ENCODE measurements at regions not wholly inside any gene's neighbourhood (a gene's known extent, or its start where the extent isn't known, plus 50 kb on each side); places are given as distances from the start of the nearest gene placed in this dataset.
"Not testable (repeated sequence)": the region's sequence is repeated elsewhere in the genome, so short reads cannot be mapped to it uniquely, and the experiment has no call there.

DNA sequence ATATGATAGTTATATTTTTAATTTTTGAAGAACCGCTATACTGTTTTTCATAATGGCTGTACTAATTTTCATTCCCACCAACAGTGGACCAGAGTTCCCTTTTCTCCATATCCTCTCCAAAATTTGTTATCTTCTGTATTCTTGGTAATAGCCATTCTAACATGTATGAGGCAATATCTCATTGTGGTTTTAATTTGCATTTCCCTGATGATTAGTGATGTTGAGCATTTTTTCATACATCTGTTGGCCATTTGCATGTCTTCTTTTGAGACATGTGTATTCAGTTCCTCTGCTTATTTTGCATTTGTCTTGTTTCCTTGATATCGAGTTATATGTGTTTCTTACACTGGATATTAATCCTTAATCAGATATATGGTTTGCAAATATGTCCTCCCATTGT is 770.8 kb upstream of the MBL2 start:
- intact Hi-C loops (cut with micrococcal nuclease), result no loop called here

- intact Hi-C loops (cut with micrococcal nuclease), result no loop called here
Observed at GRCh38 chr10:53537508-53537907, 764.9 kb upstream of the MBL2 start.

- intact Hi-C loops (cut with micrococcal nuclease), result no loop called here
Observed at GRCh38 chr10:53536322-53536721, 763.7 kb upstream of the MBL2 start.

DNA sequence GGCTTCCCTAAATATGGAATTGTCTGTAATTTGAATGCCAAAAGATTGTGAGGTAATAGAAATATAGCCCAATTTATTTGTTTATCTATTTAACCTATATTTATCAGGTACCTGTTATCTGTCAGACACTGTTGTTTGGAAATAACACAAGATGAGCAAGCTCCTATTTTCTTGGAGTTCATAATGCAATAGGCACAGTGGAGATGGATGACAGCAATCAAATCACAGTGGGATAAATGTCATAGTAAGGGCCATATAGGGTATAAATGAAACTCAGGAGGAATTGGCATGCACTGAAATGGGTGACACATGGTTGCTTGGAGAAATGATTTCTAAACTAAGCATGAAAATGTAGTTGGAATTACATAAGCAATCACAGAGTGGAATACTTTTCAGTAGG is 761.8 kb upstream of the MBL2 start:
- intact Hi-C loops (cut with micrococcal nuclease), result no loop called here

- intact Hi-C loops (cut with micrococcal nuclease), result no loop called here
Observed at GRCh38 chr10:53528974-53529373, 756.4 kb upstream of the MBL2 start.

GRCh38 chr10:53521046-53521445 is 748.5 kb upstream of the MBL2 start:
- intact Hi-C loops (cut with micrococcal nuclease), result no loop called here

DNA sequence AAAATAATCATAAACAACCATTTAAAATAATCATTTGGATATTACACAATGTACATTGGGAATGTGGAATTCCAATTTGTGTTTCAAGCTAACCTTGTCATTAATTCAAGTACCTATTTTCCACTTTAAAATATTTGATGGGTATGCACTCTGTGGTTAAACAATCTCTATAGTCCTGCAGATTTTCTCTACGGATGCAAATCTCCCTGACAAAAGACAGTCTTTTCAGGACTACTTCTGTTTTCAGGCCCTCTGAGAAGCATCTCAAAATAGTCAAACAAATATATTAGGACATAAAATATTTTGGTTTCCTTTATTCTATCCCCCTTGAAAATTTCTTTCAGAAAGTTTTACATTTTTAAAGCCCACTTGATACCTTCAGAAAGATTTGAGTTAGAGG is 735.6 kb upstream of the MBL2 start:
- intact Hi-C loops (cut with micrococcal nuclease), result no loop called here

DNA sequence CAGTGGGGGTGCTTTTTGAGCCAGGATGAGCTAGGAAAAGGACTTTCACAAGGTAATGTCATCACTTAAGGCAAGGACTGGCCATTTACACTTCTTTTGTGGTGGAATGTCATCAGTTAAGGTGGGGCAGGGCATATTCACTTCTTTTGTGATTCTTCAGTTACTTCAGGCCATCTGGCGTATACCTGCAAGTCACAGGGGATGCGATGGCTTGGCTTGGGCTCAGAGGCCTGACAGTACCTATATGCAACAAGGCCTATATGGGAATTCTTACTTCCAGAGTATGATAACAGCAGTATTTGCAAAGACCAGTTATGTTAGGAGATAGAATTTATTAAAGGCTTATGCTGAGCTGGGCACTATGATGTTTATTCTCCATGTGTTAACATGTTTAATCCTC is 731.9 kb upstream of the MBL2 start:
- intact Hi-C loops (cut with micrococcal nuclease), result not testable (repeated sequence)

- intact Hi-C loops (cut with micrococcal nuclease), result no loop called here
Observed at GRCh38 chr10:53491774-53492173, 719.2 kb upstream of the MBL2 start.

- intact Hi-C loops (cut with micrococcal nuclease), result no loop called here
Observed at GRCh38 chr10:53490553-53490952, 718.0 kb upstream of the MBL2 start.

GRCh38 chr10:53489335-53490182 is 717.0 kb upstream of the MBL2 start:
- intact Hi-C loops (cut with micrococcal nuclease), result no loop called here

- intact Hi-C loops (cut with micrococcal nuclease), result no loop called here
Observed at GRCh38 chr10:53487019-53487983, 714.7 kb upstream of the MBL2 start.

DNA sequence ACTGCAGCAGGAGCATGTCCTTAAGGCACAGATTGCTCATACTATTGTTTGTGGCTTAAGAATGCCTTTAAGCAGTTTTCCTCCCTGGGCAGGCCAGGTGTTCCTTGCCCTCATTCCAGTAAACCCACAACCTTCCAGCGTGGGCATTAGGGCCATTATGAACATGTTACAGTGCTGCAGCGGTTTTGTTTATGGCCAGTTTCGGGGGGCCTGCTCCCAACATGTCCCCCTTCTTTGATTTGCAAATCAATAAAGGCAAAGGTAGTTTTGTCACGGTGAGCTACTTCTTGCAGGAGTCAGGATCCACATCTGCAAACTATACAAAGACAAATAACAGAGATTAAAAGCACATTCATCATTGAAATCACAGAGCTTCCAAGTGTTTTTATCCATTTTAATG is 712.8 kb upstream of the MBL2 start:
- intact Hi-C loops (cut with micrococcal nuclease), result not testable (repeated sequence)

DNA sequence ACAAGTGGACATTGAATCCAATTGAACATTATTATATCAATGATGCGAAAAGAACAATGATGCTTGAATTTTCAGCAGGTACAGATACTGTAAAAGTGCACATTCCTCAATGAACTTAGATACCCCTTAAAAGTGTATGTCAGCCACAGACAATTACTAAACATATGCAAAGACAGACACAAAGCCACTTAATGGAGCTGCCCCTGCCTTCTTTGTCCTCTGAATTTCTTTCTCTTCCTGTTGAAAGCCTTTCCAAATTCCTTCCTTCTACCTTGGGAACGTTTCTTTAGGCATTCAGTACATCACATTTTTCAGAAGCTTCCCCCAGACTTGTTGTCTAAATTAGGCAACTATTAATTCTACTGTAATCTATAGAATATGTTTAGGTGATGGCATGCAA is 706.8 kb upstream of the MBL2 start:
- intact Hi-C loops (cut with micrococcal nuclease), result no loop called here

GRCh38 chr10:53477313-53477675 is 704.7 kb upstream of the MBL2 start:
- intact Hi-C loops (cut with micrococcal nuclease), result no loop called here

- intact Hi-C loops (cut with micrococcal nuclease), result no loop called here
Observed at GRCh38 chr10:53476650-53477312, 704.2 kb upstream of the MBL2 start.

DNA sequence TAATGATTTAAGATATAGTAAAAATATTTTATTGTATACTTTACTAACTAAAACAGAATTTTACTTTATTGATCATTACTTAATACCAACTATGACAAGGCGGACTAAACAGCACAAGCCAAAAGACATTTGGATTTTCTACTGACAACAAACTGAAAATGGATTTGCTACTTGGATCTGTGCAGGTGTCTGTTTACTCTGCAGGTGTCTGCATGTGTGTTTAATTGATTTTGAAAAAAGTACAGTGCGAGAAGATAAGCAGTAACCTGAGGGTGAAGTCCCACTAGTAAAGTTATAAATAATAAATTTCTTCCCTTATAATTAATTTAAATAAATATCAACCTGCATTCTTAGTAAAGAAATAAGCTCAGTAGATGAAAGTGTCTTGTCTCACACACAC is 696.8 kb upstream of the MBL2 start:
- intact Hi-C loops (cut with micrococcal nuclease), result no loop called here

DNA sequence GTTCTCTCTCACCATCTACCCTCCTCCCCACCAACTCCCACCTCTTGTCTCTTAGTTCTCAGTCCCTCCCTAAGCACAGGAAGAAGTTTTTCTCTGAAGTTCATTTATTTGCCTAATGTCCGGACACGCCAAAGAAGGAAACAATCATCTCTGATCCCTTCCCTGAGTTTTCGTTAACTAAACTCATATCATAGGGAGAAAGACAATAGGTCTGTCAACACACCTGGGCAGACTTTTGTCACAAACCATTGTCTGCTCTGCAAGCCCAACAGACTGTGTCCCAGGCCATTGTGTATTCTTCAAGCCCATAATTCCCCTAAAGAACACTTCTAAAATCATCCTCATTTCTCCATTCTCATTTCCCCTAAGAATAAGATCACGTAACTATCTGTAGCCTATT is 691.0 kb upstream of the MBL2 start:
- intact Hi-C loops (cut with micrococcal nuclease), result no loop called here

DNA sequence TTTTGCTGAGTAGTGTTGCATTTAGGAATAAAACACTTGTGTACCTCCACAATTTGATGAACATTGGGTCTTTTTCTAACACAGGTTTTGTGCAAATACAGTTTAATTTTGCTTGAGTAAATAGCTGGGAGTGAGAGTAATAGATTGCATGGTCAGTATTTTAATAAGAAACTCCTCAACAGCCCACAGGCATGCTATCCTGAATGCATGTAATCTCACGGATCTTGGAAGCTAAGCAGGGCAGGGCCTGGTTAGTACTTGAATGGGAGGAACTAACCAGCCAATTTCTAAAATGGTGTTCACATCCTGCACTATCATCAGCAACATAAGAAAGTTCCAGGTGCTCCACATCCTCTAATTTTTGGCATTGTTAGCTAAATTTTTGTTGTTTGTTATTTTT is 685.4 kb upstream of the MBL2 start:
- intact Hi-C loops (cut with micrococcal nuclease), result no loop called here

- intact Hi-C loops (cut with micrococcal nuclease), result no loop called here
Observed at GRCh38 chr10:53453196-53453595, 680.6 kb upstream of the MBL2 start.

- intact Hi-C loops (cut with micrococcal nuclease), result no loop called here
Observed at GRCh38 chr10:53447576-53447975, 675.0 kb upstream of the MBL2 start.

GRCh38 chr10:53441843-53442242 is 669.3 kb upstream of the MBL2 start:
- intact Hi-C loops (cut with micrococcal nuclease), result no loop called here

All from T-helper 2 cell treated with Interferon-gamma antibody and Interleukin-4, amounts not matched to agents 100 ng/mL and 5 ng/mL, for 36 hours (primary cell).